Hypothalamus (tissue), 51 donors: ENCODE measurements at regions not wholly inside any gene's neighbourhood (a gene's known extent, or its start where the extent isn't known, plus 50 kb on each side); places are given as distances from the start of the nearest gene placed in this dataset.

Experiments
- DNase-seq, 51 donors: peaks; one replicate each; lab custom pipeline; 2025; lab: John Stamatoyannopoulos, UW

- DNase-seq, result no peak
These were observed 87.2 kb upstream of the DUSP5 start for GRCh38 chr10:110410329-110411046.

DNA sequence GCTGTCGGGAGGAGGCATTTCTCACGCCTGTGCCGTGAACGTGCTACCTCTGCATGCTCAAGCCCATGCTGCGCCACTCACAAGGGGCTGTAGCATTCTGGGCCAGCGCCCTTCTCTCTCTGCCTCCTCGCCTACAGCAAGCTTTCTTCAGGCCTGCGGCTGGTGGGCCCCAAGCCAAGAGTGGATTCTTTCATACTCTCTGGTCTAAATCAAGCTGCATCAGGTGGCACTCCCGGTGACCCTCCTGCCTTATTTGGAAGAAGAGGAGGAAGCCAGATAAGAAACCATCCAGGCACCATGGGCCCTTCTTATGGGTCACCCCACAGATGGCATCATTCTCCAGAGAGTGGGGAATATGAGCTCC is 86.7 kb upstream of the DUSP5 start:
- no peak for DNase-seq

DNA sequence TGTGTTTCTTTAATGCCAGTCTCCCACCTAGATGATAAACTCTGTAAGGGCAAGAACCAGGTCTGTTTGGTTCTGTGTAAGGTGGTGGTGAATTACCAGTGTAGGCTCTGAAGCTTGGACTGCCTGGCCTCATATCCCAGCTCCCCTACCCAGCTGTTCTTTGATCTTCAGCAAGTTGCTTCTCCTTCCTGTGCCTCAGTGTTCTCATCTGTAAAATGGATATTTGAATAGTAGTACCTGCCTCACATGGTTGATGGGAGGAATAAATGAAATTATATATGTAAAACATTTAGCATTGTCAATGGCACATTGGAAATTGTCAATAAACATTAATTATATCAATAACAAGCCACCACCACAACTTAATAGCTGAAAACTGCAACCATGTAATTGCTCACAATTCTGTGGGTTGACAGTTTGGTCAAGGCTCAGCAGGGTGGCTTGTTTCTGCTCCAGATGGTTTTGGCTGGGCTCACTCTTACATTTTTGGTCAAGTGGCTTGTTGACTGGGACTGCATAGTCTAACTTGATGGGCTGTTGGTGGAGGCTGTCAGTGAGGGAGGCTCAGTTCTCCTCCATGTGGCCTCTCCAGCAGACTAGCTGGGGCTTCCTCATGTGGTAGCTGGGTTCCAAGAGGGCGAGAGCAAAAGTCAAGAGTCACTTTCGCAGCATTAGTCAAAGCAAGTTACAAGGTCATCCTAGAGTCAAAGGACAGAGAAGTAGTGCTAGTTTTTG is 84.5 kb upstream of the DUSP5 start:
- DNase-seq, result no peak

GRCh38 chr10:110413903-110414547 is 83.7 kb upstream of the DUSP5 start:
- DNase-seq, result no peak

GRCh38 chr10:110414548-110415309 is 83.0 kb upstream of the DUSP5 start:
- peak in 2 of 51 donors; percentile 4 to 14 for DNase-seq

GRCh38 chr10:110415809-110416208 is 81.9 kb upstream of the DUSP5 start:
- DNase-seq, result no peak

DNA sequence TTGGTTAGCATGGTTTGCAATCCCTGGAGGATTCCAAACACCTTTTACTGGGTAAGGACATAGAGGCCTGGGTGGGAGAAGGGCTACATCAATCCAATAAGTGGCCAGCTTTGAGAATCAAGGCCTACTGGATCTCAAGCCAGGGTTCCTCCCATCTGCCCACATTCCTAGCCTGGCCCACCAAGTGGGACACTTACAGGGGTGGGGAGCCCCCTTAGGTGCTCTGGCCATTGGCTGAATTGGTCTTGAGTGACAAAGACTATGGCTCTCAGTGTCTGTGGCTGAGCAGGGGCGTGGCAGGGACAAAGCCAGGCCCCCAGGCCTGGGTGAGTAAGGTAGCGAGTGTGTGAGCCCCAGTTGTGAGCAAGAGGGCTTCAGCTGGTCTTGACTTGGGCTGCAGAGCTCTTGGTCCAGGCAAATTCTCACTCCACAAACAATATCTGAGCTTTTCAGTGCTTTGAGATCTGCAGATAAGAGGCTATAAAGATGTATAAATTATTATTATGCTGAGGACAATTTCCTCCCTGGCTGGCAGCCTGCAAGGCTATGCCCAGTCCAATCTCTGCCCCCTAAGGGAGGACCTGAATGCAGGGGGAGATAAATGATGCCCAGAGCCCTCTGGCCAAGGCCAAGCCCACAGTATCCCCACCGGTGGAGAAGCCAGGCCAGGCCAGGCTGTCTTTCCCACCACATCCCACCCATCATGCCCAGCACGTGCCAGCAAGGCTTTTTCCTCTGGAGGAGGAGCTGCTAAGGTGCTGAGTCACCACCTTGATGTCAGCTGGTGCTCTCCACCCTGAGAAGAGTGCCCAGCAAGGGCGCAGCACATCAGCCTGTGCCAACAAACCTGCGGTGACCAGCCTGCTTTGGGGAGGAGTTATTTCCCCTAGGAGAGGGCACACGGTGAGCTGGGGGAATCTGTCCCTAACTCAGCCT is 80.7 kb upstream of the DUSP5 start:
- DNase-seq, result no peak

DNA sequence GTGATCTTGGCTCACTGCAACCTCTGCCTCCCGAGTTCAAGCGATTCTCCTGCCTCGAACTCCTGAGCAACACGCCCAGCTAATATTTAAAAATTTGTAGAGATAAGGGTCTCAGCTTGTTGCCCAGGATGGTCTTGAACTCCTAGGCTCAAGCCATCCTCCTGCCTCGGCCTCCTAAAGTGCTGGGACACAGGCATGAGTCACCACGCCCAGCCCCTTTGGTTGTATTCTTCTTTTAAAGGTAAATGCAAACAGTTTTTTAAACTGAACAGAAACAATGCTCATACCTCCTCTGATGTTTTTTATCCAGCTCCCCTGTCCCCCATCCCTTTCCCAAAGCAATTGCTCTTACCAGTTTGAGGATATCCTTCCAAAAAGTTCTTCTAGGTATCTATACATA is 79.5 kb upstream of the DUSP5 start:
- no peak for DNase-seq

DNA sequence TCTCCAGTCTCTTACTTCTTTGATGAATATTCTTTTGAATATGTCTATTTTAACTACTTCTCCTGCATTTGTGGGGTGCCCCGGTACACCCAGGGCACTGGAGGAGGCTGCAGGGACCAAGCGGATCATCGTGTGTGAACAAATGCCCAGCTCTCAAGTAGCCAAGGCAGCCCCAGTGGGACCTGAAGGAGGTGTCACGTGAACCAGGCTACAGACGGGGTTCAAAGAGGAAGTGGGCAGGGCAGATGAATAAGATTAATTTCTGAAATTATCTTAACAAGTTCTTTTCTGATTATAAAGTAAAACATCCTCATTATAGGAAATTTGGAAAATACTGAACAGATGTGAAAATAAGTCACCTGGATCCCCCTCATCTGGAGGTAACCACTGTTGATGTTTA is 78.4 kb upstream of the DUSP5 start:
- DNase-seq, result no peak

DNA sequence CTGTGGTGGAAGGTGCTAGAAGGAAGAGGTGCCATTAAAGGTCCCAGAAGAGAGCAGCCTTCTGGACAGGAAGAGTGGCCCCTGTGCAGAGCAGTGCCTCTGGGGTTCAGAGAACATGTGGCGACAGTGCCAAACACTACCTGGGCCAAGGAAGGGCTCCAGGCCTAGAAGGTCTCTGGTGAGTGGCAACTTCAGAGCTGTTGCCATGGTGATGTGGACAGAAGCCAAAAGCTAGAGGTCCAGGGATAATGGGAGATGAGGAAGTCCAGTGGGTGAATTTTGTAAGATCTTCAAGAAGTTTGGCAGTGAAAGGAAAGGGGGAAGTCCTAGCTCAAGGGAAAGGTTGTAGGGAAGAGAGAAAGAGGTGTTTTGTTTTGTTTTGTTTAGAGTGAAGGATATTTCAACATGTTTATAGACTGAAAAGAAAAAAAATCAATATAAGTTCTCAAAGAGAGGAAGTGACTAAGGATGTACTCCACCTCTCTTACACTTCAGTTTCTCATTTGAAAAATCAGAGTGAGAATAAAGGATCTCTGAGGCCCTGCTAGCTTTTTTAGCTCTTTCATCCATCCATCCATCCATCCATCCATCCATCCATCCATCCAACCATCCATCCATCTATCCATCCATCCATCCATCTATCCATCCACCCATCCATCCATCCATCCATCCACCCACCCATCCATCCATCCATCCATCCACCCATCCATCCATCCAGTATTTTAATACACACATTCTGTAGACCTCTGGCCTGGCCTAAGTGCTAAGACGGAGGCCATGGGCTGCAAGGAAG is 77.1 kb upstream of the DUSP5 start:
- DNase-seq, result no peak

- no peak for DNase-seq
These were observed 76.1 kb upstream of the DUSP5 start for GRCh38 chr10:110421512-110422138.

- no peak for DNase-seq
These were observed 75.2 kb upstream of the DUSP5 start for GRCh38 chr10:110422548-110422947.

DNA sequence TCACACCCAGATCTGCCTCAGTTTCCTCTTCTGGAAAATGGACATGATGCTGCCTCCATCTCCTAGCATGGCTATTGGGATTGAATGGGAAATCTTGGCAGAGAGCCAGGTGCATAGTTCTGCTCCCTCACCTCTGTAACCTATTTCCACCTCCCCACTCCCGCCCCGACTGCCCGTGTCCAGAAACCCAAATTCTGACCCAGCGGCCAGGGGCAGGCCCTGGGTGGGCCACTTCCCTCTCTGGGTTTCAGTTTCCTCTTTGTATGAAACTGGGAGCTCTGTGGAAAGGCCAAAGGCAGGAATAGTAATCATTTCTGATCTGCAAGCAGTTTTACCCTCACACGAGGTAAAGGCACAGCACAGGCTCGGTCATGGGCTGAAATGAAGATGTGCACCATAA is 74.1 kb upstream of the DUSP5 start:
- peak in 2 of 51 donors; percentile 2 to 6 for DNase-seq

DNA sequence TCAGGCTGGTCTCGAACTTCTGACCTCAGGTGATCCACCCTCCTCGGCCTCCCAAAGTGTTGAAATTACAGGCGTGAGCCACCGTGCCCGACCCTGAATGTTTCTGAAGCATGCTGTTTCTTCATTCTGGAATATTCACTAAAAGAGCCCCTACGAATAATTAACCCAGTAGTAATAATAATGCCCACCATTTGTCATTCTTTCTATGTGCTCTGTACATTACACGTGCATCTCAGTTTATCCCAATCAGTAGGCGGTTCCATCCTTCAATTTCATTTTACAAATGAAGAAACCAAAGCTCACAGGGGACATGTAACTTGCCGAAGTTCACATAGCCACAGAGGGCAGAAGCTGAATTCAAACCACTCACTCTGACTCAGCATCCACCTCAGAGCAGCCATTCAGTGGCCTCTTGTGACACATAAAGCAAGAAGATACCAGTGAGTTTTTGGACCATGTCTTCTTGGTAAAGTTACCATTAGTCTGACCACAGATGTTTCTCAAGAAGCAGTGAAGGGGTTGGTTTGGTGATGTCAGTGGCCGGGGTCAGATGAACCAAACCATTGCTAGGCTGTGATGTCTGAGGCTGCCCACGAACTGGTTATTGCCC is 71.9 kb upstream of the DUSP5 start:
- no peak for DNase-seq

DNA sequence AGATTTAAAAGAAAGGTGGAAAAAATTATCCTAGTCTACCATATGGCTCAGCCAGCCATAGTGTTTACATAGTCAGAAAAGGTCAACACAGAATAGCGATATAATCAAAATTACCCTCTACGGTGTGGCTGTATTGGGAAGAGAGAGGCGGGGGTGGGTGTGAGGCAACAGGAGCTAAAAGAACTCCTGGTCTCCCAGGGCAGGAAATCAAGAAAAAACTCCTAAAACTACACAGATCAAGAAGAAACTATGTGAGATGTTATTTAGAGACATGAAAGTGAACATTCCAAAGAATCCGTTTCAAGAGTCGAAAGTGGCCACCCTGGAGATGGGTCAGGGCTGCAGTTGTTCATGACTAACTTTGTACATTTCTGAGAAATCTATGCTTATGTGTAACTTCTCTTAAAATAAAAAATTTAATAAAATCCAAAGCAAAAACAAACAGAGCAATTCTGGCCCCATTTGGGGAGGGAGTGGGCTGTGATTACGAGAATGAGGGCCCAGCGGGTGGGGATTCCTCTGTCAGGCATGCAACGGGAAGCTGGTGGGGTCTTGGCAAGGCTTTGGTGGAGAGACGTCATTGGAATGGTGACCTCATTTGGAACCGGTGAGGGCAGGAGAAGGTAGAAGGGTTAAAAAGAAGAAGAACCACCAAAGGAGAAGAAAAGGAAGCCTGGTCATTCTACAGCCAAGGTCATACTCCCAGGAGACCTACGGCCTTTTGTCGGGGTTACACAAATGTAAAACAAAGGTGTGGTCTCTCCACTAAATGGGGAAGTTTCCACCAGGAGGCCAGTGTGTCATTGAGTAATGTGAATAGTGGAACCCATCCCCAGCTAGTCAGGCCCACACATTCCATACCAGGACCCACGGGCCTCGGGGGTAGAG is 71.2 kb upstream of the DUSP5 start:
- no peak for DNase-seq

DNA sequence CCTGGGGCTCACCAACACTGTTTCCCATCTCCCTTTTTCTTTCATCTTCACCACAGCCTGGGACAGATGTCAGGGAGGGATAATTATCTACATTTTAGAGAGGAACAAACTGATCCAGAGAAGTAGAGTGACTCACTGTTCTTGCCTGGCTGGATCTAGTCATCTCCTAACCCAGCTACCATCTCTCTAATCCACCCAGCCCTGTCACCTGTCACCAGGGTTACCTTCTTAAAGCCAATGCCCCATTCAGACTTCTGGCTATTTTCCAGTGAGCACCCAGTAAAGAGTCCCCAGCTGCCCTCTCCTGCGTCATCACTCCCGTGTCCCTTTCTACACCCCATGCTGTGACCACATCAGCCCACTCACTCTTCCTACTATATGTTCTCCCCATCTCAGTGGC is 68.4 kb upstream of the DUSP5 start:
- peak in 1 of 51 donors; percentile 6 for DNase-seq
